ENCODE measurements at regions not wholly inside any gene's neighbourhood (a gene's known extent, or its start where the extent isn't known, plus 50 kb on each side); places are given as distances from the start of the nearest gene placed in this dataset.

DNA sequence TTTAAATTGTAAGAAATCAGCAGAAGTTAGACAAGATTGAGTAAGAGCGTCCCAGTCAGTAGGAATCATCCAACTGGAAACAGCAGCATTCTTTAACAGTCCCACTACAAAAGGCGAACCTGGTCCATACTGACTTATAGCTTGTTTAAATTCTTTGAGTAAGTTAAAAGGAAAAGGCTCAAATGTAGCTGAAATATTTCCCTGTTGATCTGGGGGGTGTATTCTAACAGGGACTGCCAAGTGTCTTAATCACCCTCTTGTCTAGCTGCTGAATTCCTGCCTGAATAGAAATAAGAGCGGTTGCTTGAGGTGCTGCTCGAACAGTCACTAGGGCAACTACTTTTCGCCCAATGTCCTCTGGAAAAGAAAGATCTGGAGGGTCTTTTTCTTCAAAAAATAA, 56.4 kb upstream of the FMNL2 start:
- no peak overlapping the region for H3K4me3 ChIP-seq (ENCODE audit: low read depth, low read length)
- ChIA-PET POLR2A (no interaction called here), CTCF (no interaction called here)
- no peaks in the 10 kb centered on the region for H3K36me3 ChIP-seq (ENCODE audit: control insufficient read depth in 2 of 2, insufficient read depth in 1 of 2, low read length in 2 of 2)
- no peaks in the 10 kb centered on the region for H3K9me3 ChIP-seq (ENCODE audit: control insufficient read depth, insufficient read depth, low read depth, low read length)
- H3K27ac ChIP-seq (ENCODE audit: extremely low read depth, low read depth, low read length): no peak overlapping the region
- H3K4me1 ChIP-seq (ENCODE audit: control insufficient read depth, insufficient read depth, low read length): no peaks in the 10 kb centered on the region
- TF ChIP-seq, protein P1, sequence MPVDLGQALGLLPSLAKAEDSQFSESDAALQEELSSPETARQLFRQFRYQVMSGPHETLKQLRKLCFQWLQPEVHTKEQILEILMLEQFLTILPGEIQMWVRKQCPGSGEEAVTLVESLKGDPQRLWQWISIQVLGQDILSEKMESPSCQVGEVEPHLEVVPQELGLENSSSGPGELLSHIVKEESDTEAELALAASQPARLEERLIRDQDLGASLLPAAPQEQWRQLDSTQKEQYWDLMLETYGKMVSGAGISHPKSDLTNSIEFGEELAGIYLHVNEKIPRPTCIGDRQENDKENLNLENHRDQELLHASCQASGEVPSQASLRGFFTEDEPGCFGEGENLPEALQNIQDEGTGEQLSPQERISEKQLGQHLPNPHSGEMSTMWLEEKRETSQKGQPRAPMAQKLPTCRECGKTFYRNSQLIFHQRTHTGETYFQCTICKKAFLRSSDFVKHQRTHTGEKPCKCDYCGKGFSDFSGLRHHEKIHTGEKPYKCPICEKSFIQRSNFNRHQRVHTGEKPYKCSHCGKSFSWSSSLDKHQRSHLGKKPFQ (tag by site-specific recombination; IDR thresholded peaks at IDR 0.05): no peak
- TF ChIP-seq ZSCAN16 (tag by site-specific recombination; IDR thresholded peaks at IDR 0.05) (no peak), ZNF394 (tag by site-specific recombination; IDR thresholded peaks at IDR 0.05; ENCODE audit: borderline replicate concordance) (no peak), ZBTB8A (tag by site-specific recombination; IDR thresholded peaks at IDR 0.05) (no peak), OSR2 (tag by site-specific recombination; IDR thresholded peaks at IDR 0.05) (no peak), ZNF16 (tag by site-specific recombination; IDR thresholded peaks at IDR 0.05; ENCODE audit: low read depth) (no peak), ZNF48 (tag by site-specific recombination; IDR thresholded peaks at IDR 0.05) (no peak), ZBTB1 (tag by site-specific recombination; IDR thresholded peaks at IDR 0.05) (no peak), SP2 (tag by site-specific recombination; IDR thresholded peaks at IDR 0.05) (no peak)
- TF ChIP-seq, protein P2, sequence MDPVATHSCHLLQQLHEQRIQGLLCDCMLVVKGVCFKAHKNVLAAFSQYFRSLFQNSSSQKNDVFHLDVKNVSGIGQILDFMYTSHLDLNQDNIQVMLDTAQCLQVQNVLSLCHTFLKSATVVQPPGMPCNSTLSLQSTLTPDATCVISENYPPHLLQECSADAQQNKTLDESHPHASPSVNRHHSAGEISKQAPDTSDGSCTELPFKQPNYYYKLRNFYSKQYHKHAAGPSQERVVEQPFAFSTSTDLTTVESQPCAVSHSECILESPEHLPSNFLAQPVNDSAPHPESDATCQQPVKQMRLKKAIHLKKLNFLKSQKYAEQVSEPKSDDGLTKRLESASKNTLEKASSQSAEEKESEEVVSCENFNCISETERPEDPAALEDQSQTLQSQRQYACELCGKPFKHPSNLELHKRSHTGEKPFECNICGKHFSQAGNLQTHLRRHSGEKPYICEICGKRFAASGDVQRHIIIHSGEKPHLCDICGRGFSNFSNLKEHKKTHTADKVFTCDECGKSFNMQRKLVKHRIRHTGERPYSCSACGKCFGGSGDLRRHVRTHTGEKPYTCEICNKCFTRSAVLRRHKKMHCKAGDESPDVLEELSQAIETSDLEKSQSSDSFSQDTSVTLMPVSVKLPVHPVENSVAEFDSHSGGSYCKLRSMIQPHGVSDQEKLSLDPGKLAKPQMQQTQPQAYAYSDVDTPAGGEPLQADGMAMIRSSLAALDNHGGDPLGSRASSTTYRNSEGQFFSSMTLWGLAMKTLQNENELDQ (tag by site-specific recombination; IDR thresholded peaks at IDR 0.05; ENCODE audit: low read depth): no peak
- TF ChIP-seq, protein P3, sequence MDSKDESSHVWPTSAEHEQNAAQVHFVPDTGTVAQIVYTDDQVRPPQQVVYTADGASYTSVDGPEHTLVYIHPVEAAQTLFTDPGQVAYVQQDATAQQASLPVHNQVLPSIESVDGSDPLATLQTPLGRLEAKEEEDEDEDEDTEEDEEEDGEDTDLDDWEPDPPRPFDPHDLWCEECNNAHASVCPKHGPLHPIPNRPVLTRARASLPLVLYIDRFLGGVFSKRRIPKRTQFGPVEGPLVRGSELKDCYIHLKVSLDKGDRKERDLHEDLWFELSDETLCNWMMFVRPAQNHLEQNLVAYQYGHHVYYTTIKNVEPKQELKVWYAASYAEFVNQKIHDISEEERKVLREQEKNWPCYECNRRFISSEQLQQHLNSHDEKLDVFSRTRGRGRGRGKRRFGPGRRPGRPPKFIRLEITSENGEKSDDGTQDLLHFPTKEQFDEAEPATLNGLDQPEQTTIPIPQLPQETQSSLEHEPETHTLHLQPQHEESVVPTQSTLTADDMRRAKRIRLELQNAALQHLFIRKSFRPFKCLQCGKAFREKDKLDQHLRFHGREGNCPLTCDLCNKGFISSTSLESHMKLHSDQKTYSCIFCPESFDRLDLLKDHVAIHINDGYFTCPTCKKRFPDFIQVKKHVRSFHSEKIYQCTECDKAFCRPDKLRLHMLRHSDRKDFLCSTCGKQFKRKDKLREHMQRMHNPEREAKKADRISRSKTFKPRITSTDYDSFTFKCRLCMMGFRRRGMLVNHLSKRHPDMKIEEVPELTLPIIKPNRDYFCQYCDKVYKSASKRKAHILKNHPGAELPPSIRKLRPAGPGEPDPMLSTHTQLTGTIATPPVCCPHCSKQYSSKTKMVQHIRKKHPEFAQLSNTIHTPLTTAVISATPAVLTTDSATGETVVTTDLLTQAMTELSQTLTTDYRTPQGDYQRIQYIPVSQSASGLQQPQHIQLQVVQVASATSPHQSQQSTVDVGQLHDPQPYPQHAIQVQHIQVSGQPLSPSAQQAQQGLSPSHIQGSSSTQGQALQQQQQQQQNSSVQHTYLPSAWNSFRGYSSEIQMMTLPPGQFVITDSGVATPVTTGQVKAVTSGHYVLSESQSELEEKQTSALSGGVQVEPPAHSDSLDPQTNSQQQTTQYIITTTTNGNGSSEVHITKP (tag by site-specific recombination; IDR thresholded peaks at IDR 0.05): no peak
- TF ChIP-seq, protein P4, sequence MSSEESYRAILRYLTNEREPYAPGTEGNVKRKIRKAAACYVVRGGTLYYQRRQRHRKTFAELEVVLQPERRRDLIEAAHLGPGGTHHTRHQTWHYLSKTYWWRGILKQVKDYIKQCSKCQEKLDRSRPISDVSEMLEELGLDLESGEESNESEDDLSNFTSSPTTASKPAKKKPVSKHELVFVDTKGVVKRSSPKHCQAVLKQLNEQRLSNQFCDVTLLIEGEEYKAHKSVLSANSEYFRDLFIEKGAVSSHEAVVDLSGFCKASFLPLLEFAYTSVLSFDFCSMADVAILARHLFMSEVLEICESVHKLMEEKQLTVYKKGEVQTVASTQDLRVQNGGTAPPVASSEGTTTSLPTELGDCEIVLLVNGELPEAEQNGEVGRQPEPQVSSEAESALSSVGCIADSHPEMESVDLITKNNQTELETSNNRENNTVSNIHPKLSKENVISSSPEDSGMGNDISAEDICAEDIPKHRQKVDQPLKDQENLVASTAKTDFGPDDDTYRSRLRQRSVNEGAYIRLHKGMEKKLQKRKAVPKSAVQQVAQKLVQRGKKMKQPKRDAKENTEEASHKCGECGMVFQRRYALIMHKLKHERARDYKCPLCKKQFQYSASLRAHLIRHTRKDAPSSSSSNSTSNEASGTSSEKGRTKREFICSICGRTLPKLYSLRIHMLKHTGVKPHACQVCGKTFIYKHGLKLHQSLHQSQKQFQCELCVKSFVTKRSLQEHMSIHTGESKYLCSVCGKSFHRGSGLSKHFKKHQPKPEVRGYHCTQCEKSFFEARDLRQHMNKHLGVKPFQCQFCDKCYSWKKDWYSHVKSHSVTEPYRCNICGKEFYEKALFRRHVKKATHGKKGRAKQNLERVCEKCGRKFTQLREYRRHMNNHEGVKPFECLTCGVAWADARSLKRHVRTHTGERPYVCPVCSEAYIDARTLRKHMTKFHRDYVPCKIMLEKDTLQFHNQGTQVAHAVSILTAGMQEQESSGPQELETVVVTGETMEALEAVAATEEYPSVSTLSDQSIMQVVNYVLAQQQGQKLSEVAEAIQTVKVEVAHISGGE (tag by site-specific recombination; conservative IDR thresholded peaks at IDR 0.05; ENCODE audit: low read depth): no peak
- TF ChIP-seq, protein P5, sequence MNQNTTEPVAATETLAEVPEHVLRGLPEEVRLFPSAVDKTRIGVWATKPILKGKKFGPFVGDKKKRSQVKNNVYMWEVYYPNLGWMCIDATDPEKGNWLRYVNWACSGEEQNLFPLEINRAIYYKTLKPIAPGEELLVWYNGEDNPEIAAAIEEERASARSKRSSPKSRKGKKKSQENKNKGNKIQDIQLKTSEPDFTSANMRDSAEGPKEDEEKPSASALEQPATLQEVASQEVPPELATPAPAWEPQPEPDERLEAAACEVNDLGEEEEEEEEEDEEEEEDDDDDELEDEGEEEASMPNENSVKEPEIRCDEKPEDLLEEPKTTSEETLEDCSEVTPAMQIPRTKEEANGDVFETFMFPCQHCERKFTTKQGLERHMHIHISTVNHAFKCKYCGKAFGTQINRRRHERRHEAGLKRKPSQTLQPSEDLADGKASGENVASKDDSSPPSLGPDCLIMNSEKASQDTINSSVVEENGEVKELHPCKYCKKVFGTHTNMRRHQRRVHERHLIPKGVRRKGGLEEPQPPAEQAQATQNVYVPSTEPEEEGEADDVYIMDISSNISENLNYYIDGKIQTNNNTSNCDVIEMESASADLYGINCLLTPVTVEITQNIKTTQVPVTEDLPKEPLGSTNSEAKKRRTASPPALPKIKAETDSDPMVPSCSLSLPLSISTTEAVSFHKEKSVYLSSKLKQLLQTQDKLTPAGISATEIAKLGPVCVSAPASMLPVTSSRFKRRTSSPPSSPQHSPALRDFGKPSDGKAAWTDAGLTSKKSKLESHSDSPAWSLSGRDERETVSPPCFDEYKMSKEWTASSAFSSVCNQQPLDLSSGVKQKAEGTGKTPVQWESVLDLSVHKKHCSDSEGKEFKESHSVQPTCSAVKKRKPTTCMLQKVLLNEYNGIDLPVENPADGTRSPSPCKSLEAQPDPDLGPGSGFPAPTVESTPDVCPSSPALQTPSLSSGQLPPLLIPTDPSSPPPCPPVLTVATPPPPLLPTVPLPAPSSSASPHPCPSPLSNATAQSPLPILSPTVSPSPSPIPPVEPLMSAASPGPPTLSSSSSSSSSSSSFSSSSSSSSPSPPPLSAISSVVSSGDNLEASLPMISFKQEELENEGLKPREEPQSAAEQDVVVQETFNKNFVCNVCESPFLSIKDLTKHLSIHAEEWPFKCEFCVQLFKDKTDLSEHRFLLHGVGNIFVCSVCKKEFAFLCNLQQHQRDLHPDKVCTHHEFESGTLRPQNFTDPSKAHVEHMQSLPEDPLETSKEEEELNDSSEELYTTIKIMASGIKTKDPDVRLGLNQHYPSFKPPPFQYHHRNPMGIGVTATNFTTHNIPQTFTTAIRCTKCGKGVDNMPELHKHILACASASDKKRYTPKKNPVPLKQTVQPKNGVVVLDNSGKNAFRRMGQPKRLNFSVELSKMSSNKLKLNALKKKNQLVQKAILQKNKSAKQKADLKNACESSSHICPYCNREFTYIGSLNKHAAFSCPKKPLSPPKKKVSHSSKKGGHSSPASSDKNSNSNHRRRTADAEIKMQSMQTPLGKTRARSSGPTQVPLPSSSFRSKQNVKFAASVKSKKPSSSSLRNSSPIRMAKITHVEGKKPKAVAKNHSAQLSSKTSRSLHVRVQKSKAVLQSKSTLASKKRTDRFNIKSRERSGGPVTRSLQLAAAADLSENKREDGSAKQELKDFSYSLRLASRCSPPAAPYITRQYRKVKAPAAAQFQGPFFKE (tag by site-specific recombination; IDR thresholded peaks at IDR 0.05; ENCODE audit: borderline replicate concordance): no peak
- TF ChIP-seq, protein P6, sequence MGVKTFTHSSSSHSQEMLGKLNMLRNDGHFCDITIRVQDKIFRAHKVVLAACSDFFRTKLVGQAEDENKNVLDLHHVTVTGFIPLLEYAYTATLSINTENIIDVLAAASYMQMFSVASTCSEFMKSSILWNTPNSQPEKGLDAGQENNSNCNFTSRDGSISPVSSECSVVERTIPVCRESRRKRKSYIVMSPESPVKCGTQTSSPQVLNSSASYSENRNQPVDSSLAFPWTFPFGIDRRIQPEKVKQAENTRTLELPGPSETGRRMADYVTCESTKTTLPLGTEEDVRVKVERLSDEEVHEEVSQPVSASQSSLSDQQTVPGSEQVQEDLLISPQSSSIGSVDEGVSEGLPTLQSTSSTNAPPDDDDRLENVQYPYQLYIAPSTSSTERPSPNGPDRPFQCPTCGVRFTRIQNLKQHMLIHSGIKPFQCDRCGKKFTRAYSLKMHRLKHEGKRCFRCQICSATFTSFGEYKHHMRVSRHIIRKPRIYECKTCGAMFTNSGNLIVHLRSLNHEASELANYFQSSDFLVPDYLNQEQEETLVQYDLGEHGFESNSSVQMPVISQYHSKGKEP (tag by site-specific recombination; IDR thresholded peaks at IDR 0.05): no peak

Data from HEK293 (cell line).